Sigmoid colon (tissue), 4 donors: ENCODE measurements at regions not wholly inside any gene's neighbourhood (a gene's known extent, or its start where the extent isn't known, plus 50 kb on each side); places are given as distances from the start of the nearest gene placed in this dataset.

Source experiments
- CTCF ChIP-seq, 4 experiments: fragments of 450-650 bp in 3 of 4; fragments of 200-600 bp in 1 of 4; IDR thresholded peaks; one replicate each; pipeline ENCODE4 v1.5.1; 2016 to 2019; ENCODE audit warnings: antibody characterized with exemption in 4 of 4, mild to moderate bottlenecking in 3 of 4, moderate library complexity in 2 of 4
- EP300 ChIP-seq, 4 donors: sonication (generic); formaldehyde crosslinking; IDR thresholded peaks; one replicate each; pipeline ENCODE4 v1.6.1; 2017; ENCODE audit warnings: antibody characterized with exemption in 4 of 4
- POLR2A ChIP-seq, 2 donors: fragments of 450-650 bp; IDR thresholded peaks; one replicate each; pipeline ENCODE4 v1.6.1; 2016; ENCODE audit warnings: antibody characterized with exemption in 2 of 2, mild to moderate bottlenecking in 2 of 2, moderate library complexity in 2 of 2
- POLR2AphosphoS5 ChIP-seq, 4 donors: sonication (generic); formaldehyde crosslinking; IDR thresholded peaks; one replicate each; pipeline ENCODE4 v1.6.1; 2017; ENCODE audit warnings: antibody characterized with exemption in 4 of 4

DNA sequence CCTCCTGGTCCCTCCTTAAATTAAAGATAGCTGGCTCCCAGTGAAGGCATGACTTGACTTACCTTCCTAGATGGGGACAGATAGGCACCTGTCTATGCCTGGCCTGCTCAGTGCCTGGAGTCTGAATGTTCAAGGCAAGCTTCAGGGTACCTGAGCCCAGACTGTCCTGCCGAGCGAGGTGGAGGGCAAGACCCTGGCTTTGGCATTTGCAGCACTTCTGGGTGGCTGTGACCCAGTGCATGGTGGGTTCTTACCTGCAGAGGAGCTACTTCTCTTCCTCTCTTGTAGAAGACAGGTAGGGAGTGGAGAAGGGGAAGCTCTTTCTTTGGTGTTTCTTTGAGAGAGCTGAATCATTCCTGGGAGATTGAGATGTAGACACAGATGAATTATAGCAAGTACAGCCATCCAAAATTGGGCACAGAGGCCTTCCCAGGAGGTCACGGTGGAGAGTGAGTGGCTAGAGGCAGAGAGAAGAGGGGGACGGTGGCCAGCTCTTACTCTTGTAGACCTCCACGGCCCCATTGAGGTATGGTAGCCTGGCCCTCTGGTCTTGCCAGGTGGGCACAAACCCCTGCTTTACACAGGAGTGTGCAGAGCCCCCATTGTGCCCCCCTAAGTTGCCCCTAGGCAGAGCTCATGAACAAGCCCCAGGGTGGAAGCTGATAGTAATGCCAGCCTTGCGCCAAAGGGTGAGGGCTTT is 402.5 kb upstream of the TPM1 start:
- TF ChIP-seq EP300 (IDR thresholded peaks at IDR 0.05) (no peak), CTCF (IDR thresholded peaks at IDR 0.05) (no peak), POLR2A (IDR thresholded peaks at IDR 0.05) (no peak), POLR2AphosphoS5 (IDR thresholded peaks at IDR 0.05) (no peak)
